Vagina (tissue), 2 donors: ENCODE measurements at regions not wholly inside any gene's neighbourhood (a gene's known extent, or its start where the extent isn't known, plus 50 kb on each side); places are given as distances from the start of the nearest gene placed in this dataset.

Source experiments
- DNase-seq, 2 donors: peaks; one replicate each; pipeline ENCODE4 v3.0.0-alpha.2; 2017; ENCODE audit errors: extremely low spot score in 2 of 2
- H3K27ac ChIP-seq: fragments of 200-600 bp; sonication (generic); one replicate; pipeline ENCODE4 v1.5.1; 2019
- H3K27me3 ChIP-seq: fragments of 200-600 bp; sonication (generic); one replicate; pipeline ENCODE4 v1.5.1; 2019
- H3K36me3 ChIP-seq, 2 donors: fragments of 200-600 bp; sonication (generic); one replicate each; pipeline ENCODE4 v1.5.1; 2017 to 2019
- H3K4me1 ChIP-seq: fragments of 200-600 bp; sonication (generic); one replicate; pipeline ENCODE4 v1.5.1; 2019
- H3K4me3 ChIP-seq, 2 donors: fragments of 200-600 bp; sonication (generic); 1 replicate in 1 of 2; 2 replicates in 1 of 2; pipeline ENCODE4 v1.5.1; 2016 to 2019
- H3K9me3 ChIP-seq: fragments of 200-600 bp; sonication (generic); one replicate; pipeline ENCODE4 v1.5.1; 2019
- POLR2A ChIP-seq, 2 donors: fragments of 450-650 bp; IDR thresholded peaks; one replicate each; pipeline ENCODE4 v1.6.1; 2017; ENCODE audit warnings: antibody characterized with exemption in 2 of 2, mild to moderate bottlenecking in 2 of 2, moderate library complexity in 2 of 2
- POLR2AphosphoS5 ChIP-seq, 2 donors: sonication (generic); formaldehyde crosslinking; IDR thresholded peaks; one replicate each; pipeline ENCODE4 v1.9.0; 2017; ENCODE audit warnings: antibody characterized with exemption in 2 of 2, mild to moderate bottlenecking in 2 of 2, low read depth in 1 of 2; ENCODE audit not compliant: insufficient read depth in 1 of 2
- intact Hi-C: fragments of 100-400 bp; cut with DNase I; formaldehyde crosslinking; loops from one replicate; pipeline ENCODE4 v1.15.1; 2023
- TF ChIP-seq, protein P1 (sequence below), 3 experiments: fragments of 450-650 bp in 2 of 3; fragments of 200-600 bp in 1 of 3; sonication (generic) in 1 of 3; IDR thresholded peaks; one replicate each; pipeline ENCODE4 v1.5.1; 2017 to 2019; ENCODE audit warnings: antibody characterized with exemption in 3 of 3, mild to moderate bottlenecking in 2 of 3, moderate library complexity in 2 of 3

DNA sequence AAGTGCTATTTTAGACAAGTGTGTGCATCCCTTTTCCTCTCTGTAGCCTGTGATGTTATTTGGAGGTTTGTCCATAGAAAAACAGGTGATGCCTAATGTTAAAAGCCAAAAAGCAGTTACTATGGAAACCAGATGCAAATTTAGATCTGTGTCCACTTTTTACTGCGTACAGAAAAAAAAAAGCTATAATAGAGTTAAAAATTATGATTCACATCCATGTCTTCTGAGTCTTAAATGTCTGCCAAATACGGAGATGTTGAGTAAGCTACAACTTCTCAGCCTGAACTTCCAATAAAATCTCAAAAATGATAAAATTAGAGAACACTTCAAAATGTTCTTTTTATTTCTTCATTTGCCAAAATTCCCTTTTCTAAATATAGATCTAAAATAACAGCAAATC lies 74.2 kb upstream of the GAP43 start:
- Histone ChIP-seq H3K27me3 (no peaks in the 10 kb centered on the region), H3K9me3 (no peaks in the 10 kb centered on the region), H3K36me3 (no peaks in the 10 kb centered on the region), H3K27ac (no peak overlapping the region), H3K4me3 (no peak overlapping the region), H3K4me1 (no peaks in the 10 kb centered on the region)
- TF ChIP-seq POLR2AphosphoS5 (IDR thresholded peaks at IDR 0.05; ENCODE audit: insufficient read depth in 1 of 2, low read depth in 1 of 2) (no peak), POLR2A (IDR thresholded peaks at IDR 0.05) (no peak)
- TF ChIP-seq, protein P1, sequence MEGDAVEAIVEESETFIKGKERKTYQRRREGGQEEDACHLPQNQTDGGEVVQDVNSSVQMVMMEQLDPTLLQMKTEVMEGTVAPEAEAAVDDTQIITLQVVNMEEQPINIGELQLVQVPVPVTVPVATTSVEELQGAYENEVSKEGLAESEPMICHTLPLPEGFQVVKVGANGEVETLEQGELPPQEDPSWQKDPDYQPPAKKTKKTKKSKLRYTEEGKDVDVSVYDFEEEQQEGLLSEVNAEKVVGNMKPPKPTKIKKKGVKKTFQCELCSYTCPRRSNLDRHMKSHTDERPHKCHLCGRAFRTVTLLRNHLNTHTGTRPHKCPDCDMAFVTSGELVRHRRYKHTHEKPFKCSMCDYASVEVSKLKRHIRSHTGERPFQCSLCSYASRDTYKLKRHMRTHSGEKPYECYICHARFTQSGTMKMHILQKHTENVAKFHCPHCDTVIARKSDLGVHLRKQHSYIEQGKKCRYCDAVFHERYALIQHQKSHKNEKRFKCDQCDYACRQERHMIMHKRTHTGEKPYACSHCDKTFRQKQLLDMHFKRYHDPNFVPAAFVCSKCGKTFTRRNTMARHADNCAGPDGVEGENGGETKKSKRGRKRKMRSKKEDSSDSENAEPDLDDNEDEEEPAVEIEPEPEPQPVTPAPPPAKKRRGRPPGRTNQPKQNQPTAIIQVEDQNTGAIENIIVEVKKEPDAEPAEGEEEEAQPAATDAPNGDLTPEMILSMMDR (IDR thresholded peaks at IDR 0.05), result no peak
- intact Hi-C loops, result no loop called here
- no peak for DNase-seq

DNA sequence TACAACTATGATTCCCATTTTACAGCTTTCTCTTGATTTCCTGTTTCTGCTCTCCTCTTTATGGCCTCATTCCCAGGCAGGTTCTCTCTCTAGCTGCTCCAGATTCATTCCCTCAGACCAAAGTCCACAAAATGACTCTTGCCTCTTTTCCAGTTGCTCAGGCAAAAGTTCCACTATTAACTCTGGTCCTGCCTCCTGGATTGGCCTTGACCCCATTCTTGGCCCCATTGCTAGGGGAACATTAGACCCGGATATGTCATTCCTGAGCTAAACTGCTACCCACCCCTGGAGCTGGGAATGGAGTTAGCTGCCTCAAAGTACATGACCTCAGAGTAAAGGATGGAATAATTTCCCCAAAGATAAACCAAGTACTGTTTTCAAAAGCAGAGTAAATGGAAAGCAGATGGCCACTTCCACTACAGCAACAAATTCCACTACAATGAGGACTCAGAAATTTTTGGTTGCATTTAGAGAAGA lies 73.0 kb upstream of the GAP43 start:
- intact Hi-C loops, result no loop called here
- TF ChIP-seq POLR2AphosphoS5 (IDR thresholded peaks at IDR 0.05; ENCODE audit: insufficient read depth in 1 of 2, low read depth in 1 of 2), result no peak
- H3K4me1 ChIP-seq, result no peaks in the 10 kb centered on the region
- DNase-seq, result no peak
- H3K4me3 ChIP-seq, result no peak overlapping the region
- H3K27me3 ChIP-seq, result no peaks in the 10 kb centered on the region
- no peaks in the 10 kb centered on the region for H3K36me3 ChIP-seq
- no peak overlapping the region for H3K27ac ChIP-seq
- no peaks in the 10 kb centered on the region for H3K9me3 ChIP-seq

DNA sequence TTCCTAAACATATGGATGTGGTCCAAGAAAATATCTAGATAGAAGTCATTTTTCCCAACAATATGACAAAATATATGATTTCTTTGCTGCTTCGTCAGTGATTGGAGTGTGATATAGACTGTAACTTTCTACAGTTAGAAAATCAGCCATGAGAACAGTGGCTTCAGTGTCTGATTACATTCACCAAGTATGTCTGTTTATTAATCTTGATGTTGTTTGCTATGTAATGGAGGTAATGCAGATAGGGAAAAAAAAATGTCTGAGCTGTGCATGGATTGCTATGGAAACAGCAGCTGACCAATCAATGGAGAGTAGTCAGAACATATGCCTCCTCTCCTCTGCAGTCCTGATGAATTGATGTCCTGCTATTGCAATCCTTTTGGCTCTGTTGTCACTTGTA lies 72.3 kb upstream of the GAP43 start:
- Histone ChIP-seq H3K4me3 (no peak overlapping the region), H3K36me3 (no peaks in the 10 kb centered on the region), H3K9me3 (no peaks in the 10 kb centered on the region), H3K27me3 (no peaks in the 10 kb centered on the region), H3K27ac (no peak overlapping the region), H3K4me1 (no peaks in the 10 kb centered on the region)
- DNase-seq, result no peak
- TF ChIP-seq POLR2AphosphoS5 (IDR thresholded peaks at IDR 0.05; ENCODE audit: insufficient read depth in 1 of 2, low read depth in 1 of 2), result no peak
- TF ChIP-seq, protein P1 (IDR thresholded peaks at IDR 0.05), result no peak
- TF ChIP-seq POLR2A (IDR thresholded peaks at IDR 0.05), result no peak
- intact Hi-C loops, result no loop called here

DNA sequence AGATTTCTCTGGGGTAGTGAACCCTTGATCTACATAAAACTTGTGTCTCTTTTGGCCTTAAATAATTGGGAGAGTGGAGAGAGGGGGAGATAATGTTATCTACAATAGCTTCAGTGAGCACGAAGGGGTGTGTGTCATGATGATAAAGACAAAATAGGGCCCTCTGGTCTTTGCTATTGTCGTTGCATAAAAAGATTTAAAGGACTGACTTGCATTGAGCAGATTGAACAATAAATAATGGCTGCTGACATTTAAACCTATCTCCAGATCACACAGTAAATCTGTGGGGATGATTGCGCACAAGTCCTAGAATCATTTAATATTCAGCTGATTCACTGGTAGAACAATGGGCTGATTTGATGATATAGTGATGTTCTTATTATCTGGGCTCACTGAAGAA lies 71.3 kb upstream of the GAP43 start:
- Histone ChIP-seq H3K36me3 (no peaks in the 10 kb centered on the region), H3K27me3 (no peaks in the 10 kb centered on the region), H3K4me3 (no peak overlapping the region), H3K27ac (no peak overlapping the region), H3K4me1 (no peaks in the 10 kb centered on the region), H3K9me3 (no peaks in the 10 kb centered on the region)
- DNase-seq, result no peak
- intact Hi-C loops, result no loop called here
- TF ChIP-seq POLR2AphosphoS5 (IDR thresholded peaks at IDR 0.05; ENCODE audit: insufficient read depth in 1 of 2, low read depth in 1 of 2) (no peak), POLR2A (IDR thresholded peaks at IDR 0.05) (no peak)
- TF ChIP-seq, protein P1 (IDR thresholded peaks at IDR 0.05), result no peak

GRCh38 chr3:115553796-115554486 lies 69.4 kb upstream of the GAP43 start:
- intact Hi-C loops, result no loop called here
- Histone ChIP-seq H3K27ac (no peak overlapping the region), H3K4me3 (no peak overlapping the region), H3K9me3 (no peaks in the 10 kb centered on the region), H3K36me3 (no peaks in the 10 kb centered on the region), H3K4me1 (no peaks in the 10 kb centered on the region), H3K27me3 (no peaks in the 10 kb centered on the region)
- DNase-seq, result no peak
- TF ChIP-seq POLR2A (IDR thresholded peaks at IDR 0.05) (no peak), POLR2AphosphoS5 (IDR thresholded peaks at IDR 0.05; ENCODE audit: insufficient read depth in 1 of 2, low read depth in 1 of 2) (no peak)
- TF ChIP-seq, protein P1 (IDR thresholded peaks at IDR 0.05), result no peak
